Neural cell (in vitro differentiated cells): ENCODE measurements at regions not wholly inside any gene's neighbourhood (a gene's known extent, or its start where the extent isn't known, plus 50 kb on each side); places are given as distances from the start of the nearest gene placed in this dataset.

ENCODE experiments used
- H2AFZ ChIP-seq: fragments of 200-600, 300-800 bp; sonication (generic), shearing (Covaris generic); 2 replicates; pipeline ENCODE4 v1.6.0; 2014; ENCODE audit warnings: low read depth, mild to moderate bottlenecking, antibody characterized with exemption, low read length, moderate library complexity
- H3F3A ChIP-seq: fragments of 200-600 bp; shearing (Covaris generic); 2 replicates; pipeline ENCODE4 v1.6.1; 2016; ENCODE audit warnings: mild to moderate bottlenecking, moderate library complexity, mixed read lengths, antibody characterized with exemption, low read length; ENCODE audit not compliant: insufficient read depth, poor library complexity, severe bottlenecking
- H3K27ac ChIP-seq: fragments of 200-600, 300-800 bp; sonication (generic), shearing (Covaris generic); 2 replicates; pipeline ENCODE4 v1.5.1; 2014; ENCODE audit warnings: mild to moderate bottlenecking, low read length, moderate library complexity
- H3K27me3 ChIP-seq: fragments of 300-800, 200-600 bp; sonication (generic), shearing (Covaris generic); 2 replicates; pipeline ENCODE4 v1.6.0; 2014; ENCODE audit warnings: mild to moderate bottlenecking, low read depth, low read length, moderate library complexity; ENCODE audit not compliant: insufficient read depth
- H3K36me3 ChIP-seq: fragments of 300-800, 200-600 bp; sonication (generic), shearing (Covaris generic); 2 replicates; pipeline ENCODE4 v1.5.1; 2014; ENCODE audit warnings: mild to moderate bottlenecking, antibody characterized with exemption, low read length, moderate library complexity; ENCODE audit not compliant: insufficient read depth
- H3K4me2 ChIP-seq: fragments of 300-800, 200-600 bp; sonication (generic), shearing (Covaris generic); 2 replicates; pipeline ENCODE4 v1.6.0; 2014; ENCODE audit warnings: mild to moderate bottlenecking, low read length
- H3K4me3 ChIP-seq: fragments of 300-800, 200-600 bp; sonication (generic), shearing (Covaris generic); 2 replicates; pipeline ENCODE4 v1.5.1; 2014; ENCODE audit warnings: mild to moderate bottlenecking, low read length, moderate library complexity
- H3K79me2 ChIP-seq: fragments of 200-600 bp; shearing (Covaris generic); replicated peaks from 2 replicates; pipeline ENCODE4 v1.6.0; 2014; ENCODE audit warnings: mild to moderate bottlenecking, low read length, moderate library complexity; ENCODE audit not compliant: insufficient read depth
- H3K9ac ChIP-seq: fragments of 300-800, 200-600 bp; sonication (generic), shearing (Covaris generic); 2 replicates; pipeline ENCODE4 v1.6.1; 2016; ENCODE audit warnings: mild to moderate bottlenecking, low read length, mixed read lengths
- H3K9me2 ChIP-seq: fragments of 200-600 bp; shearing (Covaris generic); 2 replicates; pipeline ENCODE4 v1.6.1; 2016; ENCODE audit warnings: mild to moderate bottlenecking, low read length, mixed read lengths; ENCODE audit not compliant: insufficient read depth
- H3K9me3 ChIP-seq: fragments of 200-600, 300-800 bp; sonication (generic), shearing (Covaris generic); 2 replicates; pipeline ENCODE4 v1.6.1; 2016; ENCODE audit warnings: mild to moderate bottlenecking, mixed run types, low read length, moderate library complexity, mixed read lengths
- H4K20me1 ChIP-seq: fragments of 200-600 bp; shearing (Covaris generic); 2 replicates; pipeline ENCODE4 v1.6.1; 2016; ENCODE audit warnings: mild to moderate bottlenecking, mixed run types; ENCODE audit not compliant: insufficient read depth
- CTCF ChIP-seq: fragments of 450-650 bp; IDR thresholded peaks from 2 replicates; pipeline ENCODE4 v1.5.1; 2014; ENCODE audit warnings: antibody characterized with exemption, mild to moderate bottlenecking, moderate library complexity; ENCODE audit not compliant: poor library complexity, severe bottlenecking
- EP300 ChIP-seq: fragments of 450-650 bp; conservative IDR thresholded peaks from 2 replicates; pipeline ENCODE4 v1.6.1; 2014; ENCODE audit warnings: antibody characterized with exemption, mild to moderate bottlenecking, moderate library complexity; ENCODE audit not compliant: poor library complexity, severe bottlenecking
- EZH2 ChIP-seq: fragments of 200-600, 300-800 bp; shearing (Covaris generic), sonication (generic); IDR thresholded peaks from 2 replicates; pipeline ENCODE4 v1.6.1; 2014; ENCODE audit warnings: antibody characterized with exemption, low read length, borderline replicate concordance, mild to moderate bottlenecking; ENCODE audit not compliant: insufficient read depth, poor library complexity, severe bottlenecking
- MXI1 ChIP-seq: fragments of 450-650 bp; conservative IDR thresholded peaks from 2 replicates; pipeline ENCODE4 v1.6.1; 2014; ENCODE audit warnings: antibody characterized with exemption, mild to moderate bottlenecking; ENCODE audit not compliant: poor library complexity, severe bottlenecking
- POLR2AphosphoS5 ChIP-seq: IDR thresholded peaks from 2 replicates; pipeline ENCODE4 v1.6.1; 2012
- RAD21 ChIP-seq: fragments of 450-650 bp; conservative IDR thresholded peaks from 2 replicates; pipeline ENCODE4 v1.6.1; 2014; ENCODE audit warnings: antibody characterized with exemption, mild to moderate bottlenecking, moderate library complexity
- REST ChIP-seq: IDR thresholded peaks from 2 replicates; pipeline ENCODE4 v1.6.1; 2012; ENCODE audit warnings: borderline replicate concordance
- SMC3 ChIP-seq: fragments of 450-650 bp; conservative IDR thresholded peaks from 2 replicates; pipeline ENCODE4 v1.6.1; 2014; ENCODE audit warnings: antibody characterized with exemption, mild to moderate bottlenecking, moderate library complexity; ENCODE audit not compliant: poor library complexity
- TAF1 ChIP-seq: IDR thresholded peaks from 2 replicates; pipeline ENCODE4 v1.6.1; 2012; ENCODE audit warnings: low read depth

GRCh38 chr1:14440166-14440565 lies 158.3 kb upstream of the KAZN start:
- Histone ChIP-seq H3K4me2 (no peak overlapping the region), H2AFZ (no peak overlapping the region), H3K9me2 (no peaks in the 10 kb centered on the region), H3K4me3 (no peak overlapping the region), H3K27ac (no peak overlapping the region), H3K9me3 (no peaks in the 10 kb centered on the region), H3K9ac (no peak overlapping the region), H4K20me1 (no peaks in the 10 kb centered on the region), H3K27me3 (no peaks in the 10 kb centered on the region), H3K79me2 (no peaks in the 10 kb centered on the region), H3K36me3 (no peaks in the 10 kb centered on the region), H3F3A (no peaks in the 10 kb centered on the region)
- no peak for TF ChIP-seq TAF1

GRCh38 chr1:14440731-14441130 lies 157.8 kb upstream of the KAZN start:
- Histone ChIP-seq H3K4me3 (no peak overlapping the region), H3K79me2 (no peaks in the 10 kb centered on the region), H3K27ac (no peak overlapping the region), H3K4me2 (no peak overlapping the region), H3K9ac (no peak overlapping the region), H3K27me3 (no peaks in the 10 kb centered on the region), H4K20me1 (no peaks in the 10 kb centered on the region), H2AFZ (no peak overlapping the region), H3K9me2 (no peaks in the 10 kb centered on the region), H3K36me3 (no peaks in the 10 kb centered on the region), H3F3A (no peaks in the 10 kb centered on the region), H3K9me3 (no peaks in the 10 kb centered on the region)
- no peak for TF ChIP-seq EP300
- no peak for TF ChIP-seq MXI1
- no peak for TF ChIP-seq SMC3
- no peak for TF ChIP-seq RAD21
- TF ChIP-seq TAF1 = no peak
- no peak for TF ChIP-seq REST

- Histone ChIP-seq H3K4me3 (no peak overlapping the region), H2AFZ (no peak overlapping the region), H3K36me3 (no peaks in the 10 kb centered on the region), H3K27ac (no peak overlapping the region), H3K27me3 (no peaks in the 10 kb centered on the region), H3K9ac (no peak overlapping the region), H3K9me3 (no peaks in the 10 kb centered on the region), H3K9me2 (no peaks in the 10 kb centered on the region), H3K4me2 (no peak overlapping the region), H3K79me2 (no peaks in the 10 kb centered on the region), H3F3A (no peaks in the 10 kb centered on the region), H4K20me1 (no peaks in the 10 kb centered on the region)
- no peak for TF ChIP-seq POLR2AphosphoS5
- TF ChIP-seq SMC3 = no peak
- no peak for TF ChIP-seq EP300
- no peak for TF ChIP-seq REST
- TF ChIP-seq EZH2 = no peak
- TF ChIP-seq TAF1 = no peak
- TF ChIP-seq MXI1 = no peak
- no peak for TF ChIP-seq CTCF
- TF ChIP-seq RAD21 = no peak
These were observed 157.2 kb upstream of the KAZN start for GRCh38 chr1:14441302-14441741.
